Choroid plexus epithelial cell (primary cell): ENCODE measurements at regions not wholly inside any gene's neighbourhood (a gene's known extent, or its start where the extent isn't known, plus 50 kb on each side); places are given as distances from the start of the nearest gene placed in this dataset.

ENCODE experiments used
- DNase-seq: peaks from one replicate; pipeline ENCODE4 v3.0.0-alpha.2; 2010; ENCODE audit warnings: low read depth
- H3K4me3 ChIP-seq: 2 replicates; pipeline ENCODE4 v1.5.1; 2011; ENCODE audit warnings: low read depth, mild to moderate bottlenecking, control low read depth, low read length, moderate library complexity
- CTCF ChIP-seq: conservative IDR thresholded peaks from 2 replicates; pipeline ENCODE4 v1.5.1; 2011; ENCODE audit warnings: low read depth, mild to moderate bottlenecking, control low read depth, inconsistent platforms, low read length, moderate library complexity

- TF ChIP-seq CTCF = no peak
- no peak for DNase-seq
- H3K4me3 ChIP-seq = no peak overlapping the region
Observed at GRCh38 chr17:72423718-72424117, 302.9 kb downstream of the SOX9 start.

- no peak overlapping the region for H3K4me3 ChIP-seq
- DNase-seq = no peak
- TF ChIP-seq CTCF = no peak
Observed at GRCh38 chr17:72424505-72425117, 303.8 kb downstream of the SOX9 start.

GRCh38 chr17:72425133-72425793 lies 304.4 kb downstream of the SOX9 start:
- TF ChIP-seq CTCF = no peak
- DNase-seq = no peak
- H3K4me3 ChIP-seq = no peak overlapping the region

- no peak for DNase-seq
- no peak overlapping the region for H3K4me3 ChIP-seq
- TF ChIP-seq CTCF = no peak
Observed at GRCh38 chr17:72425794-72426168, 305.0 kb downstream of the SOX9 start.

- no peak overlapping the region for H3K4me3 ChIP-seq
- TF ChIP-seq CTCF = no peak
- DNase-seq = no peak
Observed at GRCh38 chr17:72426321-72426720, 305.5 kb downstream of the SOX9 start.

GRCh38 chr17:72426948-72427760 lies 306.3 kb downstream of the SOX9 start:
- no peak overlapping the region for H3K4me3 ChIP-seq
- no peak for TF ChIP-seq CTCF
- DNase-seq = no peak

- TF ChIP-seq CTCF = no peak
- no peak for DNase-seq
Observed at GRCh38 chr17:72427761-72428109, 306.9 kb downstream of the SOX9 start.

More at GRCh38 chr17:72427761-72428109, 306.9 kb downstream of the SOX9 start:
- H3K4me3 ChIP-seq = no peak overlapping the region
